ENCODE measurements at regions not wholly inside any gene's neighbourhood (a gene's known extent, or its start where the extent isn't known, plus 50 kb on each side); places are given as distances from the start of the nearest gene placed in this dataset.

GRCh38 chr2:12806549-12807242 is 90.0 kb downstream of the TRIB2 start:
- Mint-ChIP-seq H3K36me3 (peaks cover 5% of the 10 kb centered on the region), H3K27ac (no peak overlapping the region), H3K4me1 (peaks cover 15% of the 10 kb centered on the region), H3K4me3 (no peak overlapping the region), H3K9me3 (peaks cover 5% of the 10 kb centered on the region), H3K27me3 (ENCODE audit: low read depth) (peaks cover 1% of the 10 kb centered on the region; the same call in 1 of the 2 replicates)
- no peak for TF ChIP-seq MXD4 (CRISPR knock-in tag; IDR thresholded peaks at IDR 0.05; ENCODE audit: borderline replicate concordance)
- no peak for TF ChIP-seq MYBL2 (CRISPR knock-in tag; IDR thresholded peaks at IDR 0.05)
- no peak for TF ChIP-seq CTCF (IDR thresholded peaks at IDR 0.05)
- TF ChIP-seq USF1 (CRISPR knock-in tag; IDR thresholded peaks at IDR 0.05) = no peak
- no peak for TF ChIP-seq RORB (CRISPR knock-in tag; IDR thresholded peaks at IDR 0.05)
- TF ChIP-seq ZBTB43 (CRISPR knock-in tag; IDR thresholded peaks at IDR 0.05) = no peak
- no peak for TF ChIP-seq E2F5 (CRISPR knock-in tag; IDR thresholded peaks at IDR 0.05)
- no peak for TF ChIP-seq E2F4 (CRISPR knock-in tag; IDR thresholded peaks at IDR 0.05; ENCODE audit: borderline replicate concordance, low read depth)
- no peak for TF ChIP-seq ZBTB21 (CRISPR knock-in tag; IDR thresholded peaks at IDR 0.05; ENCODE audit: borderline replicate concordance)
- no peak for TF ChIP-seq PRDM15 (CRISPR knock-in tag; IDR thresholded peaks at IDR 0.05)
- TF ChIP-seq GRHL2 (CRISPR knock-in tag; IDR thresholded peaks at IDR 0.05; ENCODE audit: insufficient replicate concordance, severe bottlenecking) = no peak
- TF ChIP-seq FOXP4 (CRISPR knock-in tag; IDR thresholded peaks at IDR 0.05) = no peak
- TF ChIP-seq ESRRA (CRISPR knock-in tag; IDR thresholded peaks at IDR 0.05; ENCODE audit: borderline replicate concordance) = no peak
- TF ChIP-seq, protein P1, sequence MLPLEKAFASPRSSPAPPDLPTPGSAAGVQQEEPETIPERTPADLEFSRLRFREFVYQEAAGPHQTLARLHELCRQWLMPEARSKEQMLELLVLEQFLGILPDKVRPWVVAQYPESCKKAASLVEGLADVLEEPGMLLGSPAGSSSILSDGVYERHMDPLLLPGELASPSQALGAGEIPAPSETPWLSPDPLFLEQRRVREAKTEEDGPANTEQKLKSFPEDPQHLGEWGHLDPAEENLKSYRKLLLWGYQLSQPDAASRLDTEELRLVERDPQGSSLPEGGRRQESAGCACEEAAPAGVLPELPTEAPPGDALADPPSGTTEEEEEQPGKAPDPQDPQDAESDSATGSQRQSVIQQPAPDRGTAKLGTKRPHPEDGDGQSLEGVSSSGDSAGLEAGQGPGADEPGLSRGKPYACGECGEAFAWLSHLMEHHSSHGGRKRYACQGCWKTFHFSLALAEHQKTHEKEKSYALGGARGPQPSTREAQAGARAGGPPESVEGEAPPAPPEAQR (CRISPR knock-in tag; IDR thresholded peaks at IDR 0.05) = no peak
- no peak for TF ChIP-seq ZNF423 (CRISPR knock-in tag; IDR thresholded peaks at IDR 0.05)
- ChIA-PET CTCF (no interaction called here), POLR2A (no interaction called here)
- DNase-seq (ENCODE audit: low spot score) = no peak
- ATAC-seq = no peak

Data from WTC11 (cell line).